PC-9 (cell line): ENCODE measurements at regions not wholly inside any gene's neighbourhood (a gene's known extent, or its start where the extent isn't known, plus 50 kb on each side); places are given as distances from the start of the nearest gene placed in this dataset.

ENCODE experiments used
- CTCF ChIP-seq: fragments of 200-600 bp; sonication (generic); conservative IDR thresholded peaks from 2 replicates; pipeline ENCODE4 v1.6.1; 2017; ENCODE audit warnings: mixed run types, antibody characterized with exemption, mild to moderate bottlenecking, moderate library complexity
- EZH2 ChIP-seq: fragments of 200-600 bp; sonication (generic); IDR thresholded peaks from 2 replicates; pipeline ENCODE4 v1.8.0; 2017; ENCODE audit warnings: antibody characterized with exemption, low read depth

GRCh38 chr5:91638010-91638409 lies 254.9 kb upstream of the ARRDC3 start:
- TF ChIP-seq CTCF (no peak), EZH2 (no peak)
